HG02885 (cell line): ENCODE measurements at regions not wholly inside any gene's neighbourhood (a gene's known extent, or its start where the extent isn't known, plus 50 kb on each side); places are given as distances from the start of the nearest gene placed in this dataset.
"Not testable (repeated sequence)": the region's sequence is repeated elsewhere in the genome, so short reads cannot be mapped to it uniquely, and the experiment has no call there.

ENCODE experiments used
- ATAC-seq: cut with Tn5 transposase; IDR thresholded peaks from one replicate; pipeline ENCODE4 v1.9.1; 2021; ENCODE audit warnings: mild to moderate bottlenecking; ENCODE audit not compliant: unreplicated experiment, poor library complexity

DNA sequence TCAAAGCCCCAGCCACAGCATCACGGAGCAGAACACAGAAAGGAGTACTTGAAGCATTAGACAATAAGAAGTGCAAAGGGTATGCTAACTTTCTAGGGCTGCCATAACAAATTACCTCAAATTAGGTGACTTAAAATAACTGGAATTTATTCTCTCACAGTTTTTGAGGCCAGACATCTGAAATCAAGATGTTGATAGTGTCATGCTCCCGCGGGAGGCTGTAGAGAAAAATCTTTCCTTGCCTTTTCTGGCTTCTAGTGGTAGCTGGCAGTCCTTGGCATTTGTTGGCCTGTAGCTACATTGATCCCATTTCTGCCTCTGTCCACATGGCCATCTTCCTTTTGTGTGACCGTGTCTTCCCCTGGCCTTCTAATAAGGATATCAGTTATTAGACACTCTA is 51.9 kb upstream of the SPDL1 start:
- ATAC-seq = no peak

DNA sequence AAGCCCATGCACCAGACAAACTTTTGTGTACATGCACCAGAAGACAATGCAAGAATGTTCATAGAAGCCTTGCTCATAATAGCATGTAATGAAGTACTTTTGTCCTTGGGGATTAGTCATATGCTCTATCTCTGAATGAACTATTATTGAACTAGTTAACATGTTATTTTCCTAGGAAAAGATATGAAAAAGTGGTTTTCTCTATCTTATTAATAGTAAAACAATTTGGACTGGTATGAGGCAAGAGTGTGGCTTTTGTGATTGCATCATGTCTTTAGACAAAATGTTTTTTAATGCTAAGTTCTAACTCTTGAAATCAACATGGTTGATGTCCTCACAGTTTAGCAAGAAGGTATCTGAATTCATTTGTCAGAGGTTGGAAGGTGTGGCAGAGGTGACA is 55.7 kb upstream of the SPDL1 start:
- ATAC-seq = no peak

DNA sequence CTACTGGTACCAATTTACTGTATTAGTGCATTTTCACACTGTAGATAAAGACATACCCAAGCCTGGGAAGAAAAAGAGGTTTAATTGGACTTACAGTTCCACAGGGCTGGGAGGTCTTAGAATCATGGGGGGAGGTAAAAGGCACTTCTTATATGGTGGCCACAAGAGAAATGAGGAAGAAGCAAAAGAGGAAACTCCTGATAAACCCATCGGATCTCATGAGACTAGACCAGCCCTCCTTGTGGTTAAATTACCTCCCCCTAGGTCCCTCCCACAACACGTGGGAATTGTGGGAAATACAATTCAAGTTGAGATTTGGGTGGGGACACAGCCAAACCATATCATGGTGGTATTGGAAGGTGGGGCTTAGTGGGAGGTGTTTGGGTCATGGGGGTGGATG is 56.5 kb upstream of the SPDL1 start:
- ATAC-seq = no peak

DNA sequence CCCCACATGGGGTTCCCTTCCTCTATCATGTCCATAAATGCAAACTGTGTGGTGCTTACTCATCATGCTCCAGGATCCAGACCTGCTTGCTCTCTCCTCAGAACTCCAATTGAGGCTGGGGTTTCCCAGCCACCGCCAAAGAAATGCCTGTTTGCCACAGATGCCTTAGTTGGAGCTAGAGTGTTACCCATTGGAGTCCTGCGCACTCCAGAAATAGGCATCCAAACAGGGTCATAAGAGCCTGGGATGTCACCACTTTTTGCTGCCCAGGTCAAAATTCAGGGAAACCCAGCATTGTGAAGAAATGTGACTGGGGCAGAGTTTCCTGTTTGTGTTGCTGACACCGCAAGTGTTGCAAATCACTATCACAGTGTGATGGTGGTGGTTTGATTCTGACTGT is 60.7 kb upstream of the SPDL1 start:
- ATAC-seq = no peak

DNA sequence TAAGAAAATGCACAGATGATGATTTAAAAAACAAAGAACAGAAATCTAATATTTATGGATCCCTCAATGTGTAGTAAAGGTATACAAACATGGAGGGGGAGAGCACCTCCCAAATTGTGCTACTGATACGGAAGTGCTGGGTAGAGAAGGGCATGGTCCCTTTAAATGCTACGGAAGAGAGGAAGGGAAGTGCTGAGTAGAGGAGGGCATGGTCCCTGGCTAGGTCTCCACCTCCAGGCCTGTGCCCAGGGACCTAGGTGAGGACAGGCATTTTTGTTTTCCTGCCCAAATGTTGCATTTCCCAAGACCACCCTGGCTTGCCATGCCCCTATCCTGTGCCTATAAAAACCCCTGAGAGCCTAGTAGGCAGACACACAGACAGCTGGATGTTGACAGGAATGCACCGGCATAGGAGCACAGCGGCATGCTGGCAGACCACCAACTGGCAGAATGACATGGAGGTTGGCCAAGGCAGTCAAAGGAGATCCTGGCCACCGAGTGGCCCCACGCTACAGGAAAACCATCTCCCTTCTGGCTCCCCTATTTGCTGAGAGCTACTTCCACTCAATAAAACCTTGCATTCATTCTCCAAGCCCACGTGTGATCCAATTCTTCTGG is 62.1 kb upstream of the SPDL1 start:
- no peak for ATAC-seq

DNA sequence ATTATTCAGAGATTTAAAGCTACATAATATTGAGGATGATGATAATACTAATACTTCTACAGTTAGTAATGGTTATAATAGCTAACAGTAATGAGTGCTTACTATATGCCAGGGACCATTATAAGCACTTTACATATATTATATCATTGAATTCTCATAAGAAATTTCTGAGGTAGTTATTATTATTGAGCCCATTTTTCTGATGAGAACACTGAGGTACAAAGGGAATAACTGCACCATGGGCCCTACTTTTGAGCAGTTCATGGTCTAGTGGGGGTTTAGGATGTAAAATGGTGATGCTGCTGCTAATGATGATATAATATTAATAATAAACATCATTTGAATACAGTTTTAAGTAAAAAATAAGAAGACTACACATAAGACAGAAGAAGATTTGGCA is 64.2 kb upstream of the SPDL1 start:
- ATAC-seq = no peak

DNA sequence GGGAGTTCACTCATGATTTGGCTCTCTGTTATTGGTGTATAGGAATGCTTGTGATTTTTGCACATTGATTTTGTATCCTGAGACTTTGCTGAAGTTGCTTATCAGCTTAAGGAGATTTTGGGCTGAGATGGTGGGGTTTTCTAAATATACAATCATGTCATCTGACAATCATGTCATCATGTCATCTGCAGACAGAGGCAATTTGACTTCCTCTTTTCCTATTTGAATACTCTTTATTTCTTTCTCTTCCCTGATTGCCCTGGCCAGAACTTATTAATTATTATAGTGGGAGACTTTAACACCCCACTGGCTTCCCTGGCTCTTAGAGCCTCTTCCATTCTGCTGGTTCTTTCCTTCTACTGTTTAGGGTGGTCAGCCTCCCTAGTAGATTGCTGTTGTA is 64.8 kb upstream of the SPDL1 start:
- not testable (repeated sequence) for ATAC-seq

DNA sequence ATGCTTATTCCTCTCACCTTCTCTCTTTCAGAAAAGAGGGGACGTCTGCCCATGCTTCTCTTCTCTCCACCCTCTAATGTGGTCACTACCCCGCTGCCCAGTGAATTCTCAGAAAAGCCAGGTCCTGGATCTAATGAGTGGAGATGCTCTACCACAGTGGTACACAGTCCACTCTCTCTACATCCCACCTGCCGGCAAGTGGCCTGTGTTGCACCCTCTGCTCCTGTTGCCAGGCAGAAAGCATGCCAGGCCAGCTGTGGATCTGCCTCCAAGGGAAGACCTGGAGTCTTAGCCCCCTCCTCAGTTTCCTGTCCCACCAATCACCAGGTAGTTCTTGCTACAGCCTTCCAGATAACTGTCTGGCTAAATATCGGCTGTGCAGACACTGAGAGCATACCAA is 71.2 kb upstream of the SPDL1 start:
- ATAC-seq = no peak

DNA sequence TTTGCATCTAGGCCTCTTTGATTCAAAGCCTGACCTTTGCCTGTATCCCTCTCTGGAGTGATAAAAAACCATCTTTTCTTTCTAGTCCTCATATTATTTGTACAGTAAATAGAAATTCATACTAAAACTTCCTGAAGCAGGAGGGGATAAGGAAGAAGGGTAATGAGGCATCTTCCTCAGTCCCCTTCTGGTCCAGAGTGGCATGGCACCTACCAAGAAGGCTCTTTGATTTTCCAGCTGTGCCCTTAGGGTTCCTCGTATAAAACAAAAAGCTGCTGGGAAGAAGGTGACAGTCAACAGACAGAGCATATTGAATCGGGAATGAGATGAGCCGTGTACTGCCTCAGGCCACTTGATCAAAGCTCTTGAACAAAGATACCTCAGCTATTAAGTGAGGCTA is 71.9 kb upstream of the SPDL1 start:
- ATAC-seq = no peak

DNA sequence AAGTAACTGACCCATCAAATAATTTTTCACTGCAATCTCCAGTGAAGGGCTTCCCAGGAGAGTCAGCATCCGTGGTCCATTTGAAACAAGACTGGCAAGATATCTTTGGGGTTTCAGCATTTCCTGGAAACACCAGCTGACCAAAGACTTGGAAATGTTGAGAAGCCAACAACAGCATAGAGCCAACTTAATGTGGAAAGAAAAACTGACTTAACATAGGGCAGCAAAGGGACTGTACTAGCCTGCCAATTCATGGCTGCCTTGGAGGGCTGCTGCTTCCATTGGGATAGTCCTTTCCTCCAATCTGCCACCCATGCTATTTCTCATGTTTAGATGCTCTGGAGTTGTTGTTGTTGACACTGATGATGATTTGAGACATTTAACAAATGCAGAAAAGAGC is 76.5 kb upstream of the SPDL1 start:
- no peak for ATAC-seq

DNA sequence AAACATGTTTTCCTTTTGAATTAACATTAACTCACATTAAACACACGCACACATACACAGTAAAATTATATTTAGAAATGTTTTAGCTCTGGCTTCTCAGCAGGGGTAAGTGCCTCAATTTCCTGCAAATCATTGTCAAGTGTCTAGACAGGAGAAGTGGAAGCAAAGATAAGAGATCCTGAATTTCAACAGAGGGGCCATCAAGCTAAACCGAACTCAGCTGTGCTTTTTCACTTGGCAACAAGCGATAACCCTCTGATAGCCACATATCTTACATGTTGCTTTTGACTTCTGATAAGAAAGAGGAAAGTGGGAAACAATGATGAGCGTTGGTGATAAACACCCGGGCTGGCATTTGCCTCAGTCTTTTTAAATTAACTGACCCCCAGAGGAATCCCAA is 79.7 kb upstream of the SPDL1 start:
- no peak for ATAC-seq

DNA sequence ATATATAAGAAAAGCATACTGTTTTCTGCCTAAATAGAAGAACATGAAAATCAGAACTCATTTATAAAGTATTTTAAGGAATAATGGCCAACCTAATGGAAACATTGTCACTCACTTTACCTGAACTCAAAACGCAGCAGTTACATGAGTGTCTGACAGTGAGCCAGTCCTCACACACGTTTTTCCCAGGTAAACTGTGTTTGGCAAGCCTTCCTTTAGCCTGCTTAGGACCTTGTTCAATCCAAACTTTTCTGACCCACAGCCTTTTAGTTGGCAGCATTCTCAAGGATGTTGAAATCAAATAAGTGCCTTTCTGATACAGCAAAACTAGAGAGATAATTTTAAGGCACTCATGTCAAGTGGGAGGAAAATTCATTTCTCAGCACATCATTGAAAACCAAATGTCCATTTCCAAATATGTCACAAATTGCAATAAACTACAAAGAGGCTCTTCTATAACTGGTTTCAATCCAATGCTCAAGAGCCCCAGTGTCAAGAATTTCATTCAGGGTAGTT is 83.5 kb upstream of the SPDL1 start:
- no peak for ATAC-seq

DNA sequence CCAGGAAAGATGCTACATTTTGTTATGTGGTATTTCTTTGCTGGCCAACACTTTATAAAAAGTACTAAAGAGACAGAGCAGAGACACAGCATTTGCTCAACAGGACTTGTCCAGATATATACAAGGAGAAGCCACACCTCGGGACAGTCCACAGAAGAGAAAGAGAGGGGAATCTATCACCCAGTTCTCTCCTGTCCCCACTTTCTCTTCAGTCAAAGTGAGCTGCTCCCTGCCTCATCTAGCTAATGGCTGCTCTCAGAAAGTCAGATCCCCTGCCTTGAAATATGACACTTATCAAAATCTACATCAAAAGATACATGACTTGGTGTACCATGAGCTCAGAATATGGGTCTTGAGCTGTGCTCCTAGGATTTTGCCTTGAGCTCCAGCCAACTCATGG is 86.7 kb upstream of the SPDL1 start:
- no peak for ATAC-seq

DNA sequence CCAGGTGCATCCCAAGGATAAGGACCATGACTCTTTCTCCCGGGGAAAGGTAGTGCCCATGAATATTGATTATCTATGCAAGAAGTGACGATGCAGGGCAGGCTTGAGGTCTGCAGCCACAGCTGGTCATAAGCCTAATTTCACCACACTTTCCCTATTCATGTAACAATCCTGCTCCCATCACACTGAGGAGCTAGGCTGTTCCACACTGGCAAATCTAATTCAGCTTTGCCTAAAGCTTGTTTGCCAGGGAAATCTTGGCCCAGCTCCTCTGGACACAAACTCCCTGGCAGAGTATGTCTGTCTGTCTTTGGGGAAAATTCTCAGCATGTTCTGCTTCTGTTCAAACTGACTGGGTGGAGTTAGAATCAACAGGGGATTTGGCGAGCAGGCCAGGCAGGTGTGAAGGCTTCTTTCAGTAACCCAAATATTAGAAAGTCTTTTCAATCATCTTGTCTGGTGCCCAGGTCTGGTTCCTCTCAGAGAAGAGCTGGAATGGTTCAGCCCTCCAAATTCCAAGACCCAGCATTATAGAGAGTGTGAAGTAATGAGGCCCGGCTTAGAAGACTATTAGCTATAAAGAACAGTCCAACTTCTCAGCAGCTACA is 88.5 kb upstream of the SPDL1 start:
- ATAC-seq = no peak

DNA sequence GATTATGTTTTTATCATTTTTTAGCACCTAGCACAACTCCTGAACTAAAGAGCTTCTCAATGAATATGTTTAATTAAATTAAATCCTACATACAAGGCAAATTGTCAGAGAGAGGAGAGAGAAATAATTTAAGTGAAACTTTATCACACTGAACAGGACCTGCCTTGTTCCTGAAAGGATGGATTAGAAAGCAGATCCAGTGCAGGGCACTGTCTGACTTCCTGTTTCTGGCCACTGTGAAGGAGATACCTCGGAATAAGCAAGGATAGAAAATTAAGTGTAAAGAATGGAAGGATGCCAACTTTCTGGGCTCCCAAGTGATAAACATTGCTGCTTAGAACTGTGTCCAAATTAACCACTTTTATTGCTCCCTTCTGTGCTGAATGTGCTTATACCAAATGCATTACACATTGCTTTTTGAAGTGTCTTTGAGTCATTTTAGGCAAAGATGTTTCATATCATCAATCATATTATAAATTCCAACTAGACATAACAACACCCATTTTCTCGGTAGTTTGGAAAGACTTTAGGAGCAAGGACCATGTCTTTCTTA is 89.1 kb upstream of the SPDL1 start:
- ATAC-seq = no peak

DNA sequence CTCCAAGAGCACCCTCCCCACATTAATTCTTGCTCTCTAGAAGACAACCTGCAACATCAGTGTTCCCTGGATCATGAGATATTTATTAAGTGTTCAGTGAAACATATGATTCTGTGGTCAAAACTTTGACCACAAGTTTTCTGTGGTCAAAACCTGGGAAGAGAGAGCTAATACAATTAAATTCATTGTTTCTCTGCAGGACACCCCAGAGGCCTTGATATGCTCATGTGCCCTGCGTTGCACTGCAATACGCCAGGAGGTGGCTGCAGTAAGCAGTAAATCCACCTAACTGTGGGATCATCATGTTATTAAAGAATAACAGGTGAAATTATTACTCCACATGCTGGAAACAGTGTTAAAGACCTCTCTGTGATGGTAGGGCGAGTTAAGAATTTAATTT is 109.3 kb upstream of the SPDL1 start:
- no peak for ATAC-seq

DNA sequence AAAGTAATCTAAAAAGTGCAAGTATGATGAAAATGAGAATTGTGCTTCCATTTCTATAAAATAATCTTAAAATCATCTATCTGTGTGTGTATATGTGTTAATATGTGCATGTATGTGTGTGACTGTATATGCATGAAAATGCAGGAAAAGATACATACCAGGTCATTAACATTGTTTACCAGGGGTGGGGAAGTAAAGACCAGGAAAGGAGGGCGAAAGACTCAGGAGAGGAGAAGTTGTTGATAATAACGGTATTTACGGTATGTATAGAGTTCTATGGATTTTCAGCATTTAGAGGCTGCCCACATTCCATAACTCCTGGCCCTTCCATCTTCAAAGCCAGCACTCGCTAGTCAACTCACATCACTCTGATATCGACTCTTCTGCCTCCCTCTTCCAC is 111.0 kb upstream of the SPDL1 start:
- ATAC-seq = no peak

DNA sequence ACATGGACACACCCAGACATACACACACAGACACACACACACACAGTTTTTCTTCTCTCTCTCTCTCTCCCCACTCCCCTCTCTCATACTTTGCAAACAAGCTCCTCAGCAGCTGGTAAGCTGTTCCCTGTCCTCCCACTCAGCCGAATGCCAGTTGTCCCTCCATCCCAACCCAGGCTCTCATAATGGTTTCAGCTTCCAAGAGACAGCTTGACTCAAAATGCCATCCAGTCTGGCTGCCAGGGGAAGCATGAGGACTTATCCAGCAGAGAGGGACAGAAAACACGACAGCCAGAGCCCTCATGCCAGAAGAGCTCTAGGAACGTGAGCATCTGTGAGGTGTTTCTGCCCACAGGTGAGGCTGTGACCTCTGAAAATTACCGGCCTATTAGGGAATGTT is 112.6 kb upstream of the SPDL1 start:
- ATAC-seq = no peak

DNA sequence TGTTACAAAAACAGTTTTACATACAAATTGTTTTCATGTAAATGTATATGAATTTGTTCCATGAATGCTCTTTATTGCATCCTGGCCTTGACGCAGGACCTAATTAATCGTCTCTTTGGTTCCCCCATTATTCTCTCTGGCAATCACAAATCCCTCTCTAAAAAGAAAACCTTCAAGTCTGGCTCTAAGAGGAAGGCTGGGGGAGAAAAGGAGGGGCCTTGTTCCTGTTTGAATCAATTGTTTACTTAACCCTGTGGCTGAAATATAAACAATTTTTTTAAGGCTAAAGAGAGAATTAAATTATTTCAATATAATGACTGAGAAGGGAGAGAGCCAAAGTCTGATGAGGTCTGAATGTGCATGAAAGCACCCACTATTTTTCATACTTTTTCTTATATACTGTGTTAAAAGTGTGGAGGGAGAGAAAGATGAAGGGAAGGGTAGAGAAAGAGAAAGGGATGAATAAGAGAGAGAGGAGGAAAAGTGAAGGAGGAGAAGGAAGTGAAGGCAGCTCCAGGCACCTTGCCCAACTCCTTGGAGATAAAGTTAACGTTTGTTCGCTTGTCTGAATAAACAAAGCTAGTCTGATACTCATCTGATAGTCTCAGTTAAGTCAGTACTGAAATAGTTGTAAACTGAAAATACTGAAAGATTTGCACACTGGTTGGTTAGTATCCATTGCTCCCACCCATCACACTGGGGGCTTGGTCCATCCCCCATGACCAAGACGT is 116.4 kb upstream of the SPDL1 start:
- ATAC-seq = no peak

DNA sequence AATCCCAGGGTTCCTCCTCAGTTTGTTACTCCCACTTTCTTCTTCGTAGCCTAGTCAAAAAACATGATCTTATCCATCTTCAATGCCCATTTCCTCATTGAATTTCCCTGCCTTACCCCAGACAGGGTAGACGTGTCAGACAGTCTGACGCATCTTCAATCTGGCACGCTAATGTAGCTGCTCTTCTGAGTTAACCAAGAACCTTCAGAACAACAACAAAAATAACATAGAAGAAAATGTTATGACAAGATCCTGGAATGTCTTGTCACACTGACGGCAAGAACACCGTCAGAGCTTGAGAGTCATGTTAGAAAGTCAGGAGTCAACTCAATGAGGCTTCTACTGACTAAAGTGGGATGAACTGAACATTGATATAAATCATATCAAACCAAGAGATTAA is 122.7 kb upstream of the SPDL1 start:
- ATAC-seq = no peak

DNA sequence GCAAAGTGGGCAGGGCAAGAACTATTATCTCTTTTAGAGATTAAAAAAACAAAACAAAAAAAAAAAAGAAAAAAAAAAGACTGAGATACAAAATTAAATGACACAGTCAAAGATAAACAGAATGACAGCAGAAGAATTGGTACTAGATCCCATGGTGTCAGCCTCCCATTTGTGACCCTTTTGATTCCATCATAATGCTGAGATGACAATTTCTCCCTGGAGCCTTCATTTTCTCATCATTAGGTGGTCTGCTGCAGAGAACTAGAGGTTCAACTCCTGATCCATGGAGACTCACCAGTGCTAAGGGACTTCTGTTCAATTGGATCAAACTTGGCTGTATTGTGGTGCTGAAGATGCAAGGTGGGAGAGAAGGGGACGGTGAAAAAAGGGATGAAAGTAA is 123.5 kb upstream of the SPDL1 start:
- ATAC-seq = no peak

DNA sequence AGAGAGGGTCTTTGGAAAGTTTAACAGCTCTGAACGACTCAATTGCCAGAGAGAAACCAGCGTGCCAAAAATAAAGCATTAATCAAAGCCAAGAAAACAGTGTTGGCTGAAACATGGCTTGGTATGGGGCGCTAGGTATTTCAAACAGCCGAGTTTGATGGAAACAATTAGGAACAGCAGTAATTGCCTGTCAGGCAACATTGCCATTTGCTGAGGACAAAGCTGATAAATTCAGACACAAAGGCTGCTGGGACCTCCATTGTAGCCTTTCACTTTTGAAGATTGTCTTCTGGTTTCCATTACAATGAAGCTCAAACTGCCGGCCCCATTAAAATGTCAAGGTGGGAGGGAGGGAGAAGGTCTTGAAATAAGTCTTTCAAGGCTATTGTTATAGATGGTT is 125.4 kb upstream of the SPDL1 start:
- ATAC-seq = no peak
